SK-N-MC (cell line): ENCODE measurements at regions not wholly inside any gene's neighbourhood (a gene's known extent, or its start where the extent isn't known, plus 50 kb on each side); places are given as distances from the start of the nearest gene placed in this dataset.
"Not testable (repeated sequence)": the region's sequence is repeated elsewhere in the genome, so short reads cannot be mapped to it uniquely, and the experiment has no call there.

ENCODE experiments used
- DNase-seq: peaks from one replicate; pipeline ENCODE4 v3.0.0-alpha.2; 2011; ENCODE audit warnings: low read depth, low spot score
- H3K27ac ChIP-seq: fragments of 200-600 bp; sonication (generic); 2 replicates; pipeline ENCODE4 v1.5.1; 2016; ENCODE audit warnings: mixed run types
- H3K36me3 ChIP-seq: fragments of 200-600 bp; sonication (generic); 2 replicates; pipeline ENCODE4 v1.6.1; 2017; ENCODE audit warnings: antibody characterized with exemption, low read length, mixed read lengths; ENCODE audit not compliant: insufficient read depth
- H3K4me3 ChIP-seq: fragments of 200-600 bp; sonication (generic); 2 replicates; pipeline ENCODE4 v1.5.1; 2016
- H3K9ac ChIP-seq: fragments of 200-600 bp; sonication (generic); 2 replicates; pipeline ENCODE4 v1.8.0; 2017; ENCODE audit warnings: mixed run types, mixed read lengths; ENCODE audit not compliant: insufficient read length
- H3K9me3 ChIP-seq: fragments of 200-600 bp; sonication (generic); 2 replicates; pipeline ENCODE4 v1.6.1; 2017; ENCODE audit warnings: low read depth, mild to moderate bottlenecking, antibody characterized with exemption, low read length, moderate library complexity, mixed read lengths
- EZH2 ChIP-seq: fragments of 200-600 bp; sonication (generic); IDR thresholded peaks from one replicate; pipeline ENCODE4 v1.6.1; 2017; ENCODE audit warnings: antibody characterized with exemption
- FOXP2 ChIP-seq: optimal IDR thresholded peaks from 2 replicates; pipeline ENCODE3; 2011; ENCODE audit warnings: mild to moderate bottlenecking, moderate library complexity; ENCODE audit not compliant: insufficient read depth; ENCODE audit errors: extremely low read length, control extremely low read depth
- POLR2AphosphoS5 ChIP-seq: IDR thresholded peaks from 2 replicates; pipeline ENCODE4 v1.6.1; 2012; ENCODE audit warnings: mild to moderate bottlenecking, low read depth, low read length, borderline replicate concordance

- H3K27ac ChIP-seq = no peak overlapping the region
- no peak overlapping the region for H3K9ac ChIP-seq
- no peaks in the 10 kb centered on the region for H3K36me3 ChIP-seq
- no peak for DNase-seq
- TF ChIP-seq POLR2AphosphoS5 (no peak), EZH2 (no peak), FOXP2 (no peak)
- no peak overlapping the region for H3K4me3 ChIP-seq
- H3K9me3 ChIP-seq = no peaks in the 10 kb centered on the region
Measured at GRCh38 chr3:74845081-74845480, 230.6 kb upstream of the CNTN3 start.

DNA sequence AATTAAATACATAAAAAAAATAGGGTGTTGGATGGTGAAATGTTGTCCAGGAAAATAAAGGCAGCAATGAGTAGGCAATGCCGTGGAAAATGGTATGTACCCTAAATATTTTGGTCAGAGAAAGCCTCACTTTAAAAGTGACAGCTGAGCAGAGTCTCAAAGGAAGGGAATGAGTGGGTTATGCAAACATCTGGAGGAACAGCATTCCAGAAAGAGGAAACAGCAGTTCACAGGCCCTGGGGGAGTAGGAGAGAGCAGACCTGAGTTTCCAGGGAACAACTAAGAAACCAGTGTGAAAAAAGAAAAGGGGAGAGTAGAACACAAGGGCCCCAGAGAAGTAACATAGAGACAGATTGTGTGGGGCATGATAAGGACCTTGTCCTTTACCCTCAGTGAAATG lies 230.0 kb upstream of the CNTN3 start:
- no peak for DNase-seq
- Histone ChIP-seq H3K36me3 (no peaks in the 10 kb centered on the region), H3K9me3 (no peaks in the 10 kb centered on the region), H3K9ac (no peak overlapping the region), H3K27ac (no peak overlapping the region), H3K4me3 (no peak overlapping the region)
- TF ChIP-seq POLR2AphosphoS5 (no peak), FOXP2 (no peak), EZH2 (no peak)

DNA sequence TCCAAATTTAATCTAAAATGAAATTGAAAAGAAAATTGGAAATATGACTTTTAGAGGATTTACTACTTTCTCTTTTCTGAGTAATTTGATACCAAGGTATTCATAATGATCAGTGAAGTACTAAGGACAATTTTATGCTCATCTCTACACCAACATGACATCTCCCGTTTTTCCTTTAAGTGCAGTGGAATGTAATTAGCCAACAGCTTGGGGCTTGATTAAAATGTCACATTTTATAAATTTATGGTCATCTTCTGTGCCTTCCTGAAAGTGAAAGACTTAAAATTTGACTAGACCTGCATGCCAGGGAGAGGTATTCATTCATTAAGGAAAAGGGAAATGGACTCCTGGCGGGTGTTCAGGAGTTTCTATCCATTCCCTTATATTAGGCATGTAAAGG lies 228.2 kb upstream of the CNTN3 start:
- no peak for TF ChIP-seq POLR2AphosphoS5
- TF ChIP-seq EZH2 = no peak
- no peak for TF ChIP-seq FOXP2
- Histone ChIP-seq H3K9me3 (no peaks in the 10 kb centered on the region), H3K9ac (no peak overlapping the region), H3K4me3 (no peak overlapping the region), H3K36me3 (no peaks in the 10 kb centered on the region), H3K27ac (no peak overlapping the region)
- no peak for DNase-seq

DNA sequence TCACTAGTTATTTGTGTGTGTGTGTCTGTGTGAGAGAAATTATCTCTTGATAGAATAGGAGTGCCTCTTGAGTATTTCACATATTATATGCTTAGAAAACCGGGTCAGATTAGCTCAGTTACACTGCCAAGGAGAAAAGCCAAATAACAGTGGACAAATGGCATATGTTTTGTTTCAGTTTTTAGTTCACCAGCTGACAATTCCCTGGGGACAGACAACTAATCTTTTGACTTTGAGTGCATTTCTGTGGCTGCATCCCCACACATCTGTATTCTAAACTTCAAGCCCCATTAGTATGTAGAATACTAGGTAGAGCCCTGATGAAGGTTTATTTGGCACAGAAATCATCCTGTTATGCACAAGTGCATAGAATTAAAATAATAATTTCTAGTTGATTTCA lies 227.7 kb upstream of the CNTN3 start:
- no peak for DNase-seq
- no peak for TF ChIP-seq POLR2AphosphoS5
- TF ChIP-seq FOXP2 = no peak
- no peak for TF ChIP-seq EZH2
- no peaks in the 10 kb centered on the region for H3K9me3 ChIP-seq

DNA sequence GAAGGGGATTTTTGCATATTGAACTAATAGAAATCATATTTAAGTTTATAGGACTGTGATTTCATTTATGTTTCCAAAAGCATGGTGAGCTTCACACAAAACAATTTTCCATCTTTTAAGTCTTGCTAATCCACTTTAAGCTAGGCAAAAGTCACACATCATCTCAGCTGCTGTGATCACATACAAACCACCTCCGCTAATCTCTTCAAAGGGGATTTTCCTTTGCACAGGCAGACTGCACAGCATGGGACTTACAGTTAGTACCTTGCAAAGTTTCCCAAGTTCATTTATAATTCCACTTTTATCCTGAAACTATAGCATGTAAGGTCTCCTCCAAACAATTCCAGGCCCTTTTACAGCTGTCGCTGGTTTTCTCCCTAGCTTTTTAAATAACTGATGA lies 225.1 kb upstream of the CNTN3 start:
- TF ChIP-seq FOXP2 (no peak), EZH2 (no peak), POLR2AphosphoS5 (no peak)
- Histone ChIP-seq H3K27ac (no peak overlapping the region), H3K9ac (no peak overlapping the region), H3K4me3 (no peak overlapping the region), H3K36me3 (no peaks in the 10 kb centered on the region), H3K9me3 (no peaks in the 10 kb centered on the region)
- DNase-seq = no peak

More for the DNA sequence above, 227.7 kb upstream of the CNTN3 start:
- no peak overlapping the region for H3K4me3 ChIP-seq
- H3K36me3 ChIP-seq = no peaks in the 10 kb centered on the region
- no peak overlapping the region for H3K27ac ChIP-seq
- no peak overlapping the region for H3K9ac ChIP-seq

- Histone ChIP-seq H3K9ac (no peak overlapping the region), H3K4me3 (no peak overlapping the region), H3K36me3 (no peaks in the 10 kb centered on the region), H3K27ac (no peak overlapping the region), H3K9me3 (no peaks in the 10 kb centered on the region)
- no peak for DNase-seq
- TF ChIP-seq POLR2AphosphoS5 = no peak
- TF ChIP-seq EZH2 = no peak
- no peak for TF ChIP-seq FOXP2
Measured at GRCh38 chr3:74832925-74833324, 218.5 kb upstream of the CNTN3 start.

GRCh38 chr3:74830845-74831244 lies 216.4 kb upstream of the CNTN3 start:
- DNase-seq, H3K9me3 ChIP-seq, H3K36me3 ChIP-seq, H3K9ac ChIP-seq, H3K4me3 ChIP-seq, H3K27ac ChIP-seq: not testable (repeated sequence)

- DNase-seq, H3K4me3 ChIP-seq, H3K9me3 ChIP-seq, H3K9ac ChIP-seq, H3K36me3 ChIP-seq, H3K27ac ChIP-seq: not testable (repeated sequence)
Measured at GRCh38 chr3:74825404-74825803, 210.9 kb upstream of the CNTN3 start.

- H3K36me3 ChIP-seq = no peaks in the 10 kb centered on the region
- no peak overlapping the region for H3K4me3 ChIP-seq
- TF ChIP-seq POLR2AphosphoS5 (no peak), FOXP2 (no peak), EZH2 (no peak)
- H3K9me3 ChIP-seq = no peaks in the 10 kb centered on the region
- DNase-seq = no peak
- H3K9ac ChIP-seq = no peak overlapping the region
- no peak overlapping the region for H3K27ac ChIP-seq
Measured at GRCh38 chr3:74824366-74824765, 209.9 kb upstream of the CNTN3 start.

- H3K27ac ChIP-seq = no peak overlapping the region
- DNase-seq = no peak
- H3K36me3 ChIP-seq = no peaks in the 10 kb centered on the region
Measured at GRCh38 chr3:74814181-74814580, 199.7 kb upstream of the CNTN3 start.

More at GRCh38 chr3:74814181-74814580, 199.7 kb upstream of the CNTN3 start:
- no peak for TF ChIP-seq FOXP2
- no peak for TF ChIP-seq POLR2AphosphoS5
- TF ChIP-seq EZH2 = no peak
- no peaks in the 10 kb centered on the region for H3K9me3 ChIP-seq
- H3K9ac ChIP-seq = no peak overlapping the region
- H3K4me3 ChIP-seq = no peak overlapping the region
